ENCODE measurements at regions not wholly inside any gene's neighbourhood (a gene's known extent, or its start where the extent isn't known, plus 50 kb on each side); places are given as distances from the start of the nearest gene placed in this dataset.

GRCh38 chr11:133669371-133670053, 137.2 kb upstream of the OPCML start:
- no peak for ATAC-seq
- Histone ChIP-seq H4K20me1 (ENCODE audit: low read length) (no peaks in the 10 kb centered on the region), H3K4me3 (ENCODE audit: low read length) (no peak overlapping the region), H3K27ac (ENCODE audit: low read length) (no peak overlapping the region), H3K79me2 (ENCODE audit: low read length) (no peaks in the 10 kb centered on the region), H3K36me3 (ENCODE audit: low read depth, low read length) (no peaks in the 10 kb centered on the region), H2AFZ (ENCODE audit: low read length) (no peak overlapping the region), H3K4me1 (ENCODE audit: insufficient read depth, low read length) (no peaks in the 10 kb centered on the region), H3K4me2 (ENCODE audit: low read length) (no peak overlapping the region), H3K27me3 (ENCODE audit: low read length) (no peaks in the 10 kb centered on the region), H3K9me3 (ENCODE audit: low read length) (peaks cover 18% of the 10 kb centered on the region; the same call in 1 of the 2 replicates), H3K9me2 (replicated peaks; ENCODE audit: low read length) (no peaks in the 10 kb centered on the region), H3F3A (ENCODE audit: low read length, unreplicated experiment) (no peaks in the 10 kb centered on the region), H3K9ac (ENCODE audit: low read length) (no peak overlapping the region)
- no peak for DNase-seq
- BruUV-seq (replicated peaks): no TSS peak
- intact Hi-C loops (cut with micrococcal nuclease): no loop called here
- CTCF ChIA-PET: no interaction called here
- POLR2A ChIA-PET (ENCODE audit: unreplicated experiment): no interaction called here
- TF ChIP-seq CTCF (conservative IDR thresholded peaks at IDR 0.05; ENCODE audit: low read depth, low read length): no peak
- TF ChIP-seq EZH2phosphoT487 (IDR thresholded peaks at IDR 0.05; ENCODE audit: borderline replicate concordance, low read length): no peak
- no peak for TF ChIP-seq EZH2 (IDR thresholded peaks at IDR 0.05; ENCODE audit: low read length, unreplicated experiment)

- peaks cover 18% of the 10 kb centered on the region; the same call in 1 of the 2 replicates for H3K9me3 ChIP-seq (ENCODE audit: low read length)
- H4K20me1 ChIP-seq (ENCODE audit: low read length): no peaks in the 10 kb centered on the region
- H3K4me2 ChIP-seq (ENCODE audit: low read length): no peak overlapping the region
- H3K4me3 ChIP-seq (ENCODE audit: low read length): no peak overlapping the region
- no TSS peak for BruUV-seq (replicated peaks)
- CTCF ChIA-PET: no interaction called here
- H3K9me2 ChIP-seq (replicated peaks; ENCODE audit: low read length): no peaks in the 10 kb centered on the region
- no peaks in the 10 kb centered on the region for H3K27me3 ChIP-seq (ENCODE audit: low read length)
- TF ChIP-seq EZH2phosphoT487 (IDR thresholded peaks at IDR 0.05; ENCODE audit: borderline replicate concordance, low read length) (no peak), CTCF (conservative IDR thresholded peaks at IDR 0.05; ENCODE audit: low read depth, low read length) (no peak), EZH2 (IDR thresholded peaks at IDR 0.05; ENCODE audit: low read length, unreplicated experiment) (no peak)
- intact Hi-C loops (cut with micrococcal nuclease): no loop called here
- DNase-seq (no peak), ATAC-seq (no peak)
- POLR2A ChIA-PET (ENCODE audit: unreplicated experiment): no interaction called here
- H3K9ac ChIP-seq (ENCODE audit: low read length): no peak overlapping the region
- no peak overlapping the region for H3K27ac ChIP-seq (ENCODE audit: low read length)
- no peaks in the 10 kb centered on the region for H3K36me3 ChIP-seq (ENCODE audit: low read depth, low read length)
- no peaks in the 10 kb centered on the region for H3K79me2 ChIP-seq (ENCODE audit: low read length)
- H2AFZ ChIP-seq (ENCODE audit: low read length): no peak overlapping the region
- no peaks in the 10 kb centered on the region for H3K4me1 ChIP-seq (ENCODE audit: insufficient read depth, low read length)
- H3F3A ChIP-seq (ENCODE audit: low read length, unreplicated experiment): no peaks in the 10 kb centered on the region
Measured at GRCh38 chr11:133663135-133663985, 131.1 kb upstream of the OPCML start.

GRCh38 chr11:133661846-133662245, 129.5 kb upstream of the OPCML start:
- CTCF ChIA-PET: no interaction called here
- Histone ChIP-seq H2AFZ (ENCODE audit: low read length) (no peak overlapping the region), H3K27me3 (ENCODE audit: low read length) (no peaks in the 10 kb centered on the region), H3K79me2 (ENCODE audit: low read length) (no peaks in the 10 kb centered on the region), H3K36me3 (ENCODE audit: low read depth, low read length) (no peaks in the 10 kb centered on the region), H3K9me3 (ENCODE audit: low read length) (peaks cover 14% of the 10 kb centered on the region; the same call in 1 of the 2 replicates), H3K4me1 (ENCODE audit: insufficient read depth, low read length) (no peaks in the 10 kb centered on the region), H3K4me3 (ENCODE audit: low read length) (no peak overlapping the region), H3K4me2 (ENCODE audit: low read length) (no peak overlapping the region), H3K27ac (ENCODE audit: low read length) (no peak overlapping the region), H4K20me1 (ENCODE audit: low read length) (no peaks in the 10 kb centered on the region), H3K9me2 (replicated peaks; ENCODE audit: low read length) (no peaks in the 10 kb centered on the region), H3K9ac (ENCODE audit: low read length) (no peak overlapping the region), H3F3A (ENCODE audit: low read length, unreplicated experiment) (no peaks in the 10 kb centered on the region)
- TF ChIP-seq EZH2 (IDR thresholded peaks at IDR 0.05; ENCODE audit: low read length, unreplicated experiment): no peak
- no peak for TF ChIP-seq CTCF (conservative IDR thresholded peaks at IDR 0.05; ENCODE audit: low read depth, low read length)
- TF ChIP-seq EZH2phosphoT487 (IDR thresholded peaks at IDR 0.05; ENCODE audit: borderline replicate concordance, low read length): no peak
- POLR2A ChIA-PET (ENCODE audit: unreplicated experiment): no interaction called here
- DNase-seq (no peak), ATAC-seq (no peak)
- no TSS peak for BruUV-seq (replicated peaks)
- intact Hi-C loops (cut with micrococcal nuclease): no loop called here
